GM19397 (cell line): ENCODE measurements at regions not wholly inside any gene's neighbourhood (a gene's known extent, or its start where the extent isn't known, plus 50 kb on each side); places are given as distances from the start of the nearest gene placed in this dataset.
"Not testable (repeated sequence)": the region's sequence is repeated elsewhere in the genome, so short reads cannot be mapped to it uniquely, and the experiment has no call there.

Experiments used
- ATAC-seq: cut with Tn5 transposase; IDR thresholded peaks from one replicate; pipeline ENCODE4 v1.9.1; 2021; ENCODE audit warnings: mild to moderate bottlenecking, moderate library complexity; ENCODE audit not compliant: unreplicated experiment

- ATAC-seq = no peak
Observed at GRCh38 chr2:155913356-155913755, 419.2 kb downstream of the NR4A2 start.

GRCh38 chr2:155908567-155908966, 424.0 kb downstream of the NR4A2 start:
- ATAC-seq = no peak

GRCh38 chr2:155907211-155907610, 425.3 kb downstream of the NR4A2 start:
- ATAC-seq = no peak

- ATAC-seq = no peak
Observed at GRCh38 chr2:155905657-155906056, 426.9 kb downstream of the NR4A2 start.

GRCh38 chr2:155904720-155905119, 427.8 kb downstream of the NR4A2 start:
- ATAC-seq = no peak

GRCh38 chr2:155902635-155903034, 429.9 kb downstream of the NR4A2 start:
- no peak for ATAC-seq

- no peak for ATAC-seq
Observed at GRCh38 chr2:155895016-155895415, 437.5 kb downstream of the NR4A2 start.

GRCh38 chr2:155880382-155880781, 452.1 kb downstream of the NR4A2 start:
- ATAC-seq = not testable (repeated sequence)

- not testable (repeated sequence) for ATAC-seq
Observed at GRCh38 chr2:155879900-155880299, 452.6 kb downstream of the NR4A2 start.

- ATAC-seq = no peak
Observed at GRCh38 chr2:155872396-155872795, 460.1 kb downstream of the NR4A2 start.

- ATAC-seq = no peak
Observed at GRCh38 chr2:155871940-155872339, 460.6 kb downstream of the NR4A2 start.

GRCh38 chr2:155867564-155867963, 465.0 kb downstream of the NR4A2 start:
- no peak for ATAC-seq

GRCh38 chr2:155866477-155866876, 466.0 kb downstream of the NR4A2 start:
- ATAC-seq = no peak

GRCh38 chr2:155852156-155852555, 480.4 kb downstream of the NR4A2 start:
- no peak for ATAC-seq

- no peak for ATAC-seq
Observed at GRCh38 chr2:155846259-155846658, 486.3 kb downstream of the NR4A2 start.

- no peak for ATAC-seq
Observed at GRCh38 chr2:155844461-155844860, 488.1 kb downstream of the NR4A2 start.

GRCh38 chr2:155842103-155842502, 490.4 kb downstream of the NR4A2 start:
- ATAC-seq = no peak

- no peak for ATAC-seq
Observed at GRCh38 chr2:155841442-155841841, 491.1 kb downstream of the NR4A2 start.

- no peak for ATAC-seq
Observed at GRCh38 chr2:155840661-155841060, 491.9 kb downstream of the NR4A2 start.

- ATAC-seq = no peak
Observed at GRCh38 chr2:155839991-155840390, 492.5 kb downstream of the NR4A2 start.

- ATAC-seq = no peak
Observed at GRCh38 chr2:155839436-155839835, 493.1 kb downstream of the NR4A2 start.

- ATAC-seq = no peak
Observed at GRCh38 chr2:155836439-155836838, 496.1 kb downstream of the NR4A2 start.

- ATAC-seq = no peak
Observed at GRCh38 chr2:155830817-155831579, 501.5 kb downstream of the NR4A2 start.
